ENCODE measurements at regions not wholly inside any gene's neighbourhood (a gene's known extent, or its start where the extent isn't known, plus 50 kb on each side); places are given as distances from the start of the nearest gene placed in this dataset.

DNA sequence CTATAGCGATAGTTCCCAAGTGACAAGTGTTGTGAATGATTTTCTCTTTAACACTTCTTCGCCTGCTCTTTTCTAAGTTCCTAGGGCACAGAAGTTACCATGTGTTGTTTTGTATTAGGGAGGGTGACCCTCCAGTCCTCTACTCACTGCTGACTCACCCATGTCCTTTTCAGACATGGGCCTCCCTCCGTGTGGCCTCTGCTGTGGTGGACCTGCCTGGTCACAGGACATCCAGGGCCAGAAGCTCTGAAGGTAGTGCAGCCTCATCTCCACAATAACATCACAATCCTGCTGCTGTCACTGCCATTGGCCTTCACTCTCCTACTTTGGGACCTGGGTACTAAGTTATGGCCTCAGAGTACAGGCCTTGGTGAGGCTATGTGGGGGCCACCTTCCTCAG, 87.1 kb upstream of the TNFAIP3 start:
- Histone ChIP-seq H3K9me3 (ENCODE audit: low read depth) (no peaks in the 10 kb centered on the region), H3K27ac (peak overlapping the region; percentile 70), H3K4me1 (ENCODE audit: low read depth) (peaks cover 35% of the 10 kb centered on the region), H3K27me3 (no peaks in the 10 kb centered on the region), H3K36me3 (no peaks in the 10 kb centered on the region), H3K4me3 (no peak overlapping the region)
- TF ChIP-seq CTCF (IDR thresholded peaks at IDR 0.05; ENCODE audit: low read depth, low read length), result no peak
- no peak for DNase-seq (ENCODE audit: low read depth in 1 of 2, low spot score in 1 of 2)

- DNase-seq (ENCODE audit: low read depth in 1 of 2, low spot score in 1 of 2), result no peak
- Histone ChIP-seq H3K9me3 (ENCODE audit: low read depth) (no peaks in the 10 kb centered on the region), H3K4me3 (no peak overlapping the region), H3K4me1 (ENCODE audit: low read depth) (peaks cover 35% of the 10 kb centered on the region), H3K36me3 (no peaks in the 10 kb centered on the region), H3K27ac (peak overlapping the region; percentile 70), H3K27me3 (no peaks in the 10 kb centered on the region)
- no peak for TF ChIP-seq CTCF (IDR thresholded peaks at IDR 0.05; ENCODE audit: low read depth, low read length)
Measured at GRCh38 chr6:137780447-137781034, 86.5 kb upstream of the TNFAIP3 start.

DNA sequence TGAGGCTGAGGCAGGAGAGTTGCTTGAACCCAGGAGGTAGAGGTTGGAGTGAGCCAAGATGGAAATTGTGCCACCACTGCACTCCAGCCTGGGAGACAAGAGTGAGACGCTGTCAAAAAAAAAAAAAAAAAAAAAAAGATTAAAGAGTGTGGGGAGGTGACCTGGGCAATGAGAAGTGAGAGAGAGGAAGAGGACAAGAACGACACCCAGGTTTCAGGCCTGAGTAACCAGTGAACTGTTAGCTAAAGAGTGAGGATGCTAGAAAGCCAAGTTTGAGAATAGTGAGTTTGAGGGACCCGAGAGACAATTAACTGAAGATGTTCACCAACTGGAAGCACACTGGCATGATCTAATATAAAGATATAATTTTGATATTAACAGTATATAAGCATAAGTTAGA, 85.4 kb upstream of the TNFAIP3 start:
- Histone ChIP-seq H3K27ac (no peak overlapping the region), H3K4me3 (no peak overlapping the region), H3K4me1 (ENCODE audit: low read depth) (peaks cover 35% of the 10 kb centered on the region), H3K27me3 (no peaks in the 10 kb centered on the region), H3K9me3 (ENCODE audit: low read depth) (no peaks in the 10 kb centered on the region), H3K36me3 (no peaks in the 10 kb centered on the region)
- DNase-seq (ENCODE audit: low read depth in 1 of 2, low spot score in 1 of 2), result no peak
- no peak for TF ChIP-seq CTCF (IDR thresholded peaks at IDR 0.05; ENCODE audit: low read depth, low read length)

GRCh38 chr6:137782166-137783039, 84.7 kb upstream of the TNFAIP3 start:
- Histone ChIP-seq H3K27me3 (no peaks in the 10 kb centered on the region), H3K4me3 (no peak overlapping the region), H3K36me3 (no peaks in the 10 kb centered on the region), H3K9me3 (ENCODE audit: low read depth) (no peaks in the 10 kb centered on the region), H3K27ac (no peak overlapping the region), H3K4me1 (ENCODE audit: low read depth) (peaks cover 32% of the 10 kb centered on the region)
- TF ChIP-seq CTCF (IDR thresholded peaks at IDR 0.05; ENCODE audit: low read depth, low read length), result no peak
- DNase-seq (ENCODE audit: low read depth in 1 of 2, low spot score in 1 of 2), result no peak

DNA sequence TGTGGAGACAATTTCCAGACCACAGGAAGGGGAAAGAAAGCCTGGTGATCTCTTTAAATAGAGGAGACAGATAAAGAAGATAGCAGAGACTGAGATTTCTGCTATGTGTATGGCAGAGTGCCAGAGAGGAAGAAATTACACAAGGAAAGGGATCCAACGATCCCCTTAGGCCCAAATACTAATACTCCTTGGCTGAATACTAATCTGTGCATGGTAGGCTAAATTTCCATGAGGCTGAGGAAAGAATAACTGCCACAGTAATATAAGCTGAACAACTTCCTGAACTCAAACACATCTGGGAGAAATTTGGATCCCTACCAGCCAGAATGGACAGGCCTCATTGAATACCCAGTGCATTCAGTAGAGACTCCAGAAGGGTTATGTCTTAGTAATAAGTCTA, 83.3 kb upstream of the TNFAIP3 start:
- H3K9me3 ChIP-seq (ENCODE audit: low read depth), result no peaks in the 10 kb centered on the region
- DNase-seq (ENCODE audit: low read depth in 1 of 2, low spot score in 1 of 2), result peak in 1 of 2 donors; percentile 50
- H3K36me3 ChIP-seq, result no peaks in the 10 kb centered on the region
- no peak overlapping the region for H3K4me3 ChIP-seq
- peak overlapping the region; percentile 32 for H3K27ac ChIP-seq
- no peak for TF ChIP-seq CTCF (IDR thresholded peaks at IDR 0.05; ENCODE audit: low read depth, low read length)
- no peaks in the 10 kb centered on the region for H3K27me3 ChIP-seq
- H3K4me1 ChIP-seq (ENCODE audit: low read depth), result peaks cover 27% of the 10 kb centered on the region

Measured in cardiac muscle cell (in vitro differentiated cells and primary cell).